Loucy (cell line): ENCODE measurements at regions not wholly inside any gene's neighbourhood (a gene's known extent, or its start where the extent isn't known, plus 50 kb on each side); places are given as distances from the start of the nearest gene placed in this dataset.

Experiments
- EZH2phosphoT487 ChIP-seq: fragments of 200-600 bp; IDR thresholded peaks from 2 replicates; pipeline ENCODE4 v1.6.1; 2018; ENCODE audit warnings: antibody characterized with exemption, mild to moderate bottlenecking, moderate library complexity, borderline replicate concordance
- TF ChIP-seq, protein P1 (sequence below): fragments of 200-600 bp; sonication (generic); conservative IDR thresholded peaks from 2 replicates; pipeline ENCODE4 v1.5.1; 2014; ENCODE audit warnings: mild to moderate bottlenecking, antibody characterized with exemption, low read length

DNA sequence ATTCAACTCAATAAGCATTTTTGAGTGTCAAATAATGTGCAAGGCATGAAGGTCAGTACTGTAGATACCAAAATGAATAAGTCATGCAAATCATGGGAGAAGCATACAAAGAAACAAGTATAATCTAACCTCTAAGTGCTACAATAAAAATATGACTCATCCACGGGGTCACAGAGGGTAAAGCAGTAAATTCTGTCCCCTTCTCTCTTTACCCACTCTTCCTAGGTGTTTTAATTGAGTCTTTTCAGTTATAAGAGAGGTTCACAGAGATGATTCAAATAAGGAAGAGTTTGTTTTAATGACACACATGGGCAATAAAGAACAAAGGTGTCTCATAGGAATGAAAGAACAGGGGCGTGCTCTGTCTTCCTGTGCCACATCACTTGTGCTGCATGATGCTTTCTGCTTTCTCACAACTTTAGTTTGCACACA lies 71.5 kb upstream of the DAAM1 start:
- TF ChIP-seq, protein P1, sequence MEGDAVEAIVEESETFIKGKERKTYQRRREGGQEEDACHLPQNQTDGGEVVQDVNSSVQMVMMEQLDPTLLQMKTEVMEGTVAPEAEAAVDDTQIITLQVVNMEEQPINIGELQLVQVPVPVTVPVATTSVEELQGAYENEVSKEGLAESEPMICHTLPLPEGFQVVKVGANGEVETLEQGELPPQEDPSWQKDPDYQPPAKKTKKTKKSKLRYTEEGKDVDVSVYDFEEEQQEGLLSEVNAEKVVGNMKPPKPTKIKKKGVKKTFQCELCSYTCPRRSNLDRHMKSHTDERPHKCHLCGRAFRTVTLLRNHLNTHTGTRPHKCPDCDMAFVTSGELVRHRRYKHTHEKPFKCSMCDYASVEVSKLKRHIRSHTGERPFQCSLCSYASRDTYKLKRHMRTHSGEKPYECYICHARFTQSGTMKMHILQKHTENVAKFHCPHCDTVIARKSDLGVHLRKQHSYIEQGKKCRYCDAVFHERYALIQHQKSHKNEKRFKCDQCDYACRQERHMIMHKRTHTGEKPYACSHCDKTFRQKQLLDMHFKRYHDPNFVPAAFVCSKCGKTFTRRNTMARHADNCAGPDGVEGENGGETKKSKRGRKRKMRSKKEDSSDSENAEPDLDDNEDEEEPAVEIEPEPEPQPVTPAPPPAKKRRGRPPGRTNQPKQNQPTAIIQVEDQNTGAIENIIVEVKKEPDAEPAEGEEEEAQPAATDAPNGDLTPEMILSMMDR, result no peak
- no peak for TF ChIP-seq EZH2phosphoT487
